OCI-LY1 (cell line): ENCODE measurements at regions not wholly inside any gene's neighbourhood (a gene's known extent, or its start where the extent isn't known, plus 50 kb on each side); places are given as distances from the start of the nearest gene placed in this dataset.

ENCODE experiments used
- H2AFZ ChIP-seq: fragments of 200-600 bp; sonication (generic), shearing (Covaris generic); 2 replicates; pipeline ENCODE4 v1.6.0; 2014; ENCODE audit warnings: antibody characterized with exemption, mild to moderate bottlenecking, low read length
- H3F3A ChIP-seq: fragments of 200-600 bp; sonication (generic), shearing (Covaris generic); 2 replicates; pipeline ENCODE4 v1.6.0; 2014; ENCODE audit warnings: mild to moderate bottlenecking, antibody characterized with exemption, low read length, moderate library complexity; ENCODE audit not compliant: insufficient read depth
- H3K27ac ChIP-seq: fragments of 200-600 bp; sonication (generic); 2 replicates; pipeline ENCODE4 v1.5.1; 2014; ENCODE audit warnings: low read length, mixed run types, mild to moderate bottlenecking, low read depth; ENCODE audit not compliant: poor library complexity, severe bottlenecking
- H3K27me3 ChIP-seq: fragments of 200-600 bp; sonication (generic); 2 replicates; pipeline ENCODE4 v1.6.0; 2014; ENCODE audit warnings: antibody characterized with exemption, mild to moderate bottlenecking, low read length, moderate library complexity; ENCODE audit not compliant: insufficient read depth
- H3K36me3 ChIP-seq: fragments of 200-600 bp; sonication (generic); 2 replicates; pipeline ENCODE4 v1.6.1; 2014; ENCODE audit warnings: mild to moderate bottlenecking, antibody characterized with exemption, low read length, moderate library complexity, mixed read lengths; ENCODE audit not compliant: insufficient read depth
- H3K4me1 ChIP-seq: fragments of 200-600 bp; sonication (generic); 2 replicates; pipeline ENCODE4 v1.5.1; 2014; ENCODE audit warnings: mild to moderate bottlenecking, low read length, moderate library complexity; ENCODE audit not compliant: insufficient read depth, severe bottlenecking
- H3K4me2 ChIP-seq: fragments of 200-600 bp; sonication (generic), shearing (Covaris generic); 2 replicates; pipeline ENCODE4 v1.6.1; 2014; ENCODE audit warnings: low read length
- H3K4me3 ChIP-seq: fragments of 200-600 bp; sonication (generic); 2 replicates; pipeline ENCODE4 v1.5.1; 2014; ENCODE audit warnings: low read length, low read depth, mild to moderate bottlenecking, mixed read lengths; ENCODE audit not compliant: poor library complexity, severe bottlenecking
- H3K79me2 ChIP-seq: fragments of 200-600 bp; shearing (Covaris generic); 2 replicates; pipeline ENCODE4 v1.6.1; 2016; ENCODE audit warnings: mixed run types, low read length, mixed read lengths; ENCODE audit not compliant: insufficient read depth
- H3K9ac ChIP-seq: fragments of 200-600 bp; sonication (generic), shearing (Covaris generic); 2 replicates; pipeline ENCODE4 v1.6.1; 2014; ENCODE audit warnings: mild to moderate bottlenecking, low read length, mixed read lengths
- H3K9me2 ChIP-seq: fragments of 200-600 bp; sonication (generic), shearing (Covaris generic); 2 replicates; pipeline ENCODE4 v1.6.1; 2014; ENCODE audit warnings: low read depth, mild to moderate bottlenecking, low read length, mixed read lengths
- H3K9me3 ChIP-seq: fragments of 200-600 bp; shearing (Covaris generic); 2 replicates; pipeline ENCODE4 v1.6.1; 2014; ENCODE audit warnings: low read length, mixed read lengths
- H4K20me1 ChIP-seq: fragments of 200-600 bp; sonication (generic), shearing (Covaris generic); 2 replicates; pipeline ENCODE4 v1.6.0; 2016; ENCODE audit warnings: mild to moderate bottlenecking, low read length; ENCODE audit not compliant: insufficient read depth
- EZH2 ChIP-seq: fragments of 200-600 bp; sonication (generic), shearing (Covaris generic); IDR thresholded peaks from 2 replicates; pipeline ENCODE4 v1.8.0; 2017; ENCODE audit warnings: borderline replicate concordance, mixed run types, mild to moderate bottlenecking, antibody characterized with exemption, low read length, moderate library complexity, mixed read lengths
- TF ChIP-seq, protein P1 (sequence below): fragments of 200-600 bp; sonication (generic), shearing (Covaris generic); IDR thresholded peaks from 2 replicates; pipeline ENCODE4 v1.5.1; 2017; ENCODE audit warnings: mild to moderate bottlenecking, antibody characterized with exemption, low read length, moderate library complexity, mixed read lengths

DNA sequence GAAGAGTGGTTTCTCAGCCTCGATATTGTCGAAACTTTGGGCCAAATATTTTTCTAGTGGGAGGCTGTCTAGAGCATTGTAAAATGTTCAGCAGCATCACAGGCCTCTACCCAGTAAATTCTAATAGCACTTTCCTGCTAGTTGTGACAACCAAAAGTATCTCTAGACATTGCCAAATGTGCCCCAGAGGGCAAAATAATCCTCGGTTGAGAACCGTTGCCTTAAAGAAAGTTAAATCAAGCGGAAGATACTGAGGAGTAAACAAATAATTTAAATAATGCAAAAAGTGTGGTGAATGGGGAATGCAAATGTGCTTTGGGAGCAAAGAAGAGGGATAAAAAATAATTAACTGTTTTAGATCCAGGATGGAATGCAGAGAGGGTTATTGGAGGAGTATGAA lies 106.4 kb upstream of the ASCC3 start:
- Histone ChIP-seq H3K9me2 (no peaks in the 10 kb centered on the region), H3F3A (no peaks in the 10 kb centered on the region), H3K79me2 (no peaks in the 10 kb centered on the region), H3K4me2 (no peak overlapping the region), H3K4me1 (no peaks in the 10 kb centered on the region), H3K27ac (no peak overlapping the region), H2AFZ (no peak overlapping the region), H3K9me3 (no peaks in the 10 kb centered on the region), H3K4me3 (no peak overlapping the region), H4K20me1 (no peaks in the 10 kb centered on the region), H3K9ac (no peak overlapping the region), H3K27me3 (no peaks in the 10 kb centered on the region), H3K36me3 (no peaks in the 10 kb centered on the region)
- no peak for TF ChIP-seq EZH2
- TF ChIP-seq, protein P1, sequence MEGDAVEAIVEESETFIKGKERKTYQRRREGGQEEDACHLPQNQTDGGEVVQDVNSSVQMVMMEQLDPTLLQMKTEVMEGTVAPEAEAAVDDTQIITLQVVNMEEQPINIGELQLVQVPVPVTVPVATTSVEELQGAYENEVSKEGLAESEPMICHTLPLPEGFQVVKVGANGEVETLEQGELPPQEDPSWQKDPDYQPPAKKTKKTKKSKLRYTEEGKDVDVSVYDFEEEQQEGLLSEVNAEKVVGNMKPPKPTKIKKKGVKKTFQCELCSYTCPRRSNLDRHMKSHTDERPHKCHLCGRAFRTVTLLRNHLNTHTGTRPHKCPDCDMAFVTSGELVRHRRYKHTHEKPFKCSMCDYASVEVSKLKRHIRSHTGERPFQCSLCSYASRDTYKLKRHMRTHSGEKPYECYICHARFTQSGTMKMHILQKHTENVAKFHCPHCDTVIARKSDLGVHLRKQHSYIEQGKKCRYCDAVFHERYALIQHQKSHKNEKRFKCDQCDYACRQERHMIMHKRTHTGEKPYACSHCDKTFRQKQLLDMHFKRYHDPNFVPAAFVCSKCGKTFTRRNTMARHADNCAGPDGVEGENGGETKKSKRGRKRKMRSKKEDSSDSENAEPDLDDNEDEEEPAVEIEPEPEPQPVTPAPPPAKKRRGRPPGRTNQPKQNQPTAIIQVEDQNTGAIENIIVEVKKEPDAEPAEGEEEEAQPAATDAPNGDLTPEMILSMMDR, result no peak

DNA sequence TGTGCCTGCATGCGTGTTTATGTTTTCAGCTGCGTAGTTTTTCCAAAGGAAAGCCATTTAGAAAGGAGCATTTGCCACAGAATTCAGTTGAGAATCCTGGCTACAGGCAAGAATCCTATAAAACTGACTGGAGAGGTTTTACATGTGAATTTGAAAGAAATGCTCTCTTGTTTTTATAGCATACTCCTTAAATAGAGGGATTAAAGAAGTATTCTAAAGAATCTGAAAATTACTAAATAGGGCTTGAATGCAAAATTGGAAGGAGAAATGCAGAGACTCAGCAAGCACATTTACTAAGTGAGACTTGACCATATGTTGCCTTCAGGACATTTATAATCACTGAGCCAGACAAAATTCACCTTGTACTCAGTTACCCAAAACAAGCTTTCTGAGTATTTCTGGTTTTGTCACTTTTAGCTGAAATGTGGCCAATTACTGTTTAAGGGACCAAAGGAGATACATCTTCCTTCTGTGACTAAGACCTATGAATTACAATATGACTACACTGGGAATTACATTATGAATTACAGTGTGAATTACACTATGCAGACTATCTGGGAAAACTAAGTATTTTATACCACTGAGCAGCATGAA lies 107.4 kb upstream of the ASCC3 start:
- Histone ChIP-seq H3K9ac (no peak overlapping the region), H3K4me1 (no peaks in the 10 kb centered on the region), H3K4me2 (no peak overlapping the region), H4K20me1 (no peaks in the 10 kb centered on the region), H2AFZ (no peak overlapping the region), H3K36me3 (no peaks in the 10 kb centered on the region), H3K27ac (no peak overlapping the region), H3K9me3 (no peaks in the 10 kb centered on the region), H3K4me3 (no peak overlapping the region), H3F3A (no peaks in the 10 kb centered on the region), H3K27me3 (no peaks in the 10 kb centered on the region), H3K79me2 (no peaks in the 10 kb centered on the region), H3K9me2 (no peaks in the 10 kb centered on the region)
- TF ChIP-seq EZH2, result no peak
- TF ChIP-seq, protein P1, result no peak

DNA sequence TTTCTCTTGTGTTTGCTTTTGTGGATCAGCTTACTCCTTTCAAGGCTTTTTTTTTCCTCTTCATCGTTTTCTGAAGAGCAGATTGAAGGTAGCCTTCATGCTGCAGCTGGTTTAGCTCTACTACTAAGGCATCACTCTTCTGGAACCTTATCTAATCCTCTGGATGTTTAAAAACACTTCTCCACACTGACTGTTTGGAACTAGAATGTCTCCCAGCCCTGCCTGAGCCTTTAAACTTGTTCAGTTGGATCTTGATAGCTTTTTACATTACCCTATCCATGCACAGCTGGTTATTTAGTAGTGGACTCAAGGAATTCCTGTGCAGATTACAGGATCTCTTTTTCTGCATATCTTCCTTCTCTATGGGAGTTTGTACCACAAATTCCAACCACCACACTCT lies 108.9 kb upstream of the ASCC3 start:
- H3K9me2 ChIP-seq, result no peaks in the 10 kb centered on the region
- no peak overlapping the region for H3K9ac ChIP-seq
- H3K4me3 ChIP-seq, result no peak overlapping the region
- H3F3A ChIP-seq, result no peaks in the 10 kb centered on the region
- no peaks in the 10 kb centered on the region for H3K9me3 ChIP-seq
- no peaks in the 10 kb centered on the region for H3K4me1 ChIP-seq
- H3K36me3 ChIP-seq, result no peaks in the 10 kb centered on the region
- no peak overlapping the region for H3K27ac ChIP-seq
- no peaks in the 10 kb centered on the region for H3K27me3 ChIP-seq
- H4K20me1 ChIP-seq, result no peaks in the 10 kb centered on the region
- no peak overlapping the region for H3K4me2 ChIP-seq
- H3K79me2 ChIP-seq, result no peaks in the 10 kb centered on the region
- TF ChIP-seq, protein P1, result no peak
- TF ChIP-seq EZH2, result no peak
- no peak overlapping the region for H2AFZ ChIP-seq
